GM21529 (cell line): ENCODE measurements at regions not wholly inside any gene's neighbourhood (a gene's known extent, or its start where the extent isn't known, plus 50 kb on each side); places are given as distances from the start of the nearest gene placed in this dataset.

ENCODE experiments used
- ATAC-seq: cut with Tn5 transposase; IDR thresholded peaks from one replicate; pipeline ENCODE4 v1.9.1; 2021; ENCODE audit not compliant: unreplicated experiment

GRCh38 chr6:163915131-163915530 lies 500.6 kb downstream of the QKI start:
- no peak for ATAC-seq

DNA sequence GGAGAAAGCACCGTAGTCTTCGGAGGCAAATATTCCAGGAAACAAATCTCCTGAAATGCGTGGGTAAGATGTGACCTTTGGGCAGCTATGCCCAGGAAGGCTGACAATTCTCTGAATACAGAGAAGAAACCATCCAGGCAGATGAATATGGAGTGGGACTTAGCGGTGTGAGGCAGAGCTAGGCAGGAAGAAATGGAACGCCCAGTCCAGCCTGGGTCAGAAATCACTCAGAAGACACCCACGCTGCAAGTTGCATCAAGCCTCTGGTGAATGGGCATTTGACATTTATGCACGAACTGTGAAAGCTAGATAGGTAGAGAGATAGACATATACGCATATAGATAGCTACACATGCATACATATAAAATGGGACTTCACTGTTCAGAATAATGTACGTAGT lies 498.5 kb downstream of the QKI start:
- ATAC-seq: no peak

DNA sequence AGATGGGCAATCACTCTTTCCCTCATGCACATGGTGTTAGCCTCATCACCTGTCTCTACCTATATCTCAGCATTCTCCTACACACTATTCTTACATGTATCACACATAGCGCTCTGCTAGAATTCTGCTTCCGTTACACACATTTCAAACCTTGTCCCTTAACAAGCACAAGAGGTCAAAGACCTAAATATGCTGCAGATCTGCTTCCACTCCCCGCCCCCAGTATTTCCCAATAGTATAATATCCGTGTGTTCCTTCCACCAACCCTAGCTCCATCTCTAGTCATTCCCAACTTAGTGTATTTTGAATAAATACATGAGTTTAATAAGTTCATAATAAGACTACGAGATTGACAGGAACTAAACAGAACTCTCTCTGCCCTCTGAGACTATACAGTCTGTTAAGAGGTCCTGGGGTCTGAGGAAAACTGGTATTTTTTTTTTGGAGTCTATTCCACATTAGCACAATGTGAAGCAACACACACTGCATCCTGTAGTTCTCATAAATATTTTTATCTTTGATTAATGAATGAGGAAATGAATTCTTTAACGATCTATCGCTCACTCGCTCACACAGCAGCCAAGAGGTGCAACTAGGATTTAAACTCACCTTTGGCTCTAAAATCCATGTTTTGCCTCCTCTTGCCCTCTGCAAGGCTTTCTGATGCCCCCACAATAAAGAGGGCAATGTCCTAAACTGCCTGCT lies 491.6 kb downstream of the QKI start:
- ATAC-seq: no peak

DNA sequence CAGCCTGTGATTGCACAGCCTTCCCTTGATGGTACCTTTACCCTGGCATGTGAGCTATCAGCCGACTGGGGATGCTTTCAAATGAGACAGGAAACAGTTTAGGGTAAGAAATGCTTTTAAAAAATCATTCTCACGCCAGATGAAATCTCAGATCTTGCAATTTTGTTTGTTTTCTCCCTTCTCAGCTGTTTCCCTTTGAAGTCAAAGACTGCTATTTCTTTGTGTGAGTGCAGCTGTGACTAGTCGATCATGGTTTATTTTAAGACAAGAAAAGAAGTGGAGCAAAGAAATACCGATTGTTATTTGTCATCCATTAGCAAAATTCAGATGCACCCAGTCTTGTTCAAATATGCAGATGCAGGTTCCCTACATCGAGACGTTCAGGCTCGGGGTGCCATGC lies 489.7 kb downstream of the QKI start:
- no peak for ATAC-seq

- ATAC-seq: no peak
Measured at GRCh38 chr6:163903541-163903940, 489.0 kb downstream of the QKI start.

GRCh38 chr6:163902993-163903392 lies 488.5 kb downstream of the QKI start:
- no peak for ATAC-seq

DNA sequence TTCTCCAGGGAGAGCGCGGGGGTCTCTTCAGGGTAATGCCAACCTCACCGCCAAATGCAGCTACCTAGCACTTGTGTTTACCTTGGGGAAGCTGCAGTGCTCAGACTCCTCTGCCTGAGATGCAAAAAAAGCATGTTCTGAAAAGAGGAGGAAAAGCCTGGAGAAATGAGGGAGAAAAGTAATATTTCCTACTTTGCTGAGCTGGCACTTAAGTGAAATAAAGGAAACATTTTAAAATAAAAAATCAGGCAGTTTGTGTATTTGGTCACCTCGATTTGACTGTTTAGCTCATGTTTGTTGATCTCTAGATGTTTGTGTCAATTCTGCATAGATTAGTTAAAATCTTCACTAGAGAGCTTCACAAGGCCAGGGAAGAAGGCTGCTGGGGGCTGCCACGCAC lies 487.2 kb downstream of the QKI start:
- no peak for ATAC-seq

DNA sequence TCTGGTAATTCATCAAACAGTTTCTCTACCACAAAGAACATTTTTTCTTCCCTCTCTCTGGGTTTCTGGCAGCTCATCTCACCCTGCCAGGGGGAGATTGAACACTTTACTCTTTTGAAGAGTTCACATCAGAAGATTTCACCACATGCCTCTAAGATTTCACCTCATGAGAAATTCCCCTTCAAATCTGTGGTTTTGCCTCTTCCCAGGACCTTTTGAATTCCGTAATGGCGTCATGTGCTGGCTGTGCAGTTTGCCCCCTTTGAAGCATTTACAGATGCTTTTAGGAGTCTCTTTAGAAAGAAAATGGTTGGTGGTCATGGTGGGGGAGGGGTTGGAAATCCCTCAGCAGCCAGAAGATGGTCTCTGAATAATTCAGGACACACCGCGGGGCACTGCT lies 486.1 kb downstream of the QKI start:
- no peak for ATAC-seq

DNA sequence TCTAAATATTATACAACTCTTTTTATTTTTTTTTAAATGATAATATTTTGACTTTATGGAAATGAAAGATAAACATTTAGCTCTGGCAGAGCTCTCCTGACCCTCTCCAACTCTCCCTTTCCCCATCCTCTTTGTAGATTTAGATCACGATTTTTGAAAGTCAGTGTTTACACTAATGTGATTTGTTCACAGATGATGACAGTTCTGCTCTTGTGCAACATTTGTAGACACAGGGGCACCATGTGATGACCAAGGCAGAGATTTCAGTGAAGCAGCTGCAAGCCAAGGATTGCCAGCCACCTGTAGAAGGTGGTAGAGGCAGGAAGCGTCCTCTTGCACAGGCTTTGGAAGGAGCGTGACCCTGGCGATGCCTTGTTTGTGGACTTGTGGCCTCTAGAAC lies 483.2 kb downstream of the QKI start:
- no peak for ATAC-seq

GRCh38 chr6:163897030-163897429 lies 482.5 kb downstream of the QKI start:
- ATAC-seq: no peak

GRCh38 chr6:163895162-163895561 lies 480.6 kb downstream of the QKI start:
- ATAC-seq: no peak

DNA sequence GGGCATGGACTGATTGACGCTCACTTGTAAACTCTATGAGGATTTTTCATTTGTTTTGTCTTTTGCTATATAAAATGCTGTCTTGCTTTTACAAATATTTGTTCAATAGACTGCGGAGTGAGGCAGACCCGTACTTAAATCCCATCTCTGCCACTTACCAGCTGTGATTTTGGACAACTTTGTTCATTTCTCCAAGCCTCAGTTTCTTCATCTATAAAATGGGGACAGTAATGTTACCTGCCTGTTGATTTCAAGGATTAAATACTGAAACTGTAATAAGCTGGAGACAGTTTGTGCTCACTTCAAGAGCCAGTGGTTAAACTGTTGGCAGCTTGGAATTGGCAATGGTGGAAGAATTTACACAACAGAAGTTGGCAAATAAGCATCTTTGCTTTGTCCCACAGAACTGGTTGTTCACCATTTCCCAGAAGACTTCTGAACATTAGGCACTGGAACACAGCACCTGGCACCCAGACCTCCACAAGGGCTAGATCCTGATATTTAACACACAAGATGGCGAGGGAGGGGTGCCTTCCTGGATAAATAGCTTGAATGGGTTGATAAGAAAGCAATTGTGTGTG lies 479.2 kb downstream of the QKI start:
- no peak for ATAC-seq

DNA sequence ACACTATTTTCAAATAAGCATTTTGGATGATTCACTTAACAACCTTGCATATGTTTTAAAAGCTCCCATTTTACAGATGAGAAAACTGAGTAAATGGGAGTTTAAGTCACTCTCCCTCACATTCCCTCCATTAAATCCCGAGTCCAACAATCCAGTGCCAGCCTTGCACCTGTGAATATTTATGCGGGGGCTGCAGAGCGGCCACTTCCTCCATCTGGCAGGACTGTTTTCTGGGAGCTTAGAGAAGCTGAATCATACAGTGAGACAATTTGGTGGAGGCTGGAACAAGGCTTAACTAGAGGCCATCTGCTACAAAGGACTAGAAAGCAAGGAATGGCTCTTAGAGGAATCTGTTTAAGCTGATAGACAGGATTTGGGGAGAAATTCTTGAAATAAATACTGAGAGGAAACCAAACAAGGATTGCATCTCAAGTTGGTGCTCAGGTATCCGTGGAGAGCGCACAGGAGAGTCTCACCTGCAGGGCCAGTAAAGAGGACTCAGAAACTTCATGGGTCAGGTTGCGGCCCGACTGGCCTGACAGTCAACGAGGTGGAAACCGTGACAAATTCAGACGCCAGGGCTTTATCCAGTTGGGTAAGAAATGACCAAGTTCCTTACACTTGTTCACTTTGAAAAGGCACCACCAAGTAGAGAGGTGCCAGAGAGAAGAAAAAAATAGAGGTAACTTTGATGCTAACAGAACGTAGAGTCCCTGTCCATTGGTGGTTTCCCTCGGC lies 478.5 kb downstream of the QKI start:
- ATAC-seq: no peak

- no peak for ATAC-seq
Measured at GRCh38 chr6:163889904-163890514, 475.5 kb downstream of the QKI start.

- ATAC-seq: no peak
Measured at GRCh38 chr6:163888030-163888819, 473.7 kb downstream of the QKI start.

- ATAC-seq: no peak
Measured at GRCh38 chr6:163886428-163886827, 471.9 kb downstream of the QKI start.

- no peak for ATAC-seq
Measured at GRCh38 chr6:163883984-163884383, 469.5 kb downstream of the QKI start.

DNA sequence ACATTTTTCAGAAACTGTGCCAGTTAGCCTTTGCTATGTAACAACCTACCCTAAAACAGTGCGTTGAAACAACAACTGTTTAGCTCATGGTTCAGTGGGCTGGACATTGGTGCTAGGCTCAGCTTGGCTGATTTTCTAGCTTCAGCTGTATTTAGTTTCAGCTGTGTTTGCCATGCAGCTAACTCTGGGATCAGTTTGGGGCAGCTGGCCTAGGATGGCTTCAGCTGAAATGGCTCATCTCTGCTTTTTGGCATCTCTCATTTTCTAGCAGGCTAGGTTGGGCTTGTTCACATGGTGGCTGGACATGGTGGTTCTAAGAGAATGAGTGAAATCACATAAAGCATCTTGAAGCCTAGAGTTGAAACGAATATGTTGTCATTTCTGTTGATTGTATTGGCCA lies 464.2 kb downstream of the QKI start:
- no peak for ATAC-seq

DNA sequence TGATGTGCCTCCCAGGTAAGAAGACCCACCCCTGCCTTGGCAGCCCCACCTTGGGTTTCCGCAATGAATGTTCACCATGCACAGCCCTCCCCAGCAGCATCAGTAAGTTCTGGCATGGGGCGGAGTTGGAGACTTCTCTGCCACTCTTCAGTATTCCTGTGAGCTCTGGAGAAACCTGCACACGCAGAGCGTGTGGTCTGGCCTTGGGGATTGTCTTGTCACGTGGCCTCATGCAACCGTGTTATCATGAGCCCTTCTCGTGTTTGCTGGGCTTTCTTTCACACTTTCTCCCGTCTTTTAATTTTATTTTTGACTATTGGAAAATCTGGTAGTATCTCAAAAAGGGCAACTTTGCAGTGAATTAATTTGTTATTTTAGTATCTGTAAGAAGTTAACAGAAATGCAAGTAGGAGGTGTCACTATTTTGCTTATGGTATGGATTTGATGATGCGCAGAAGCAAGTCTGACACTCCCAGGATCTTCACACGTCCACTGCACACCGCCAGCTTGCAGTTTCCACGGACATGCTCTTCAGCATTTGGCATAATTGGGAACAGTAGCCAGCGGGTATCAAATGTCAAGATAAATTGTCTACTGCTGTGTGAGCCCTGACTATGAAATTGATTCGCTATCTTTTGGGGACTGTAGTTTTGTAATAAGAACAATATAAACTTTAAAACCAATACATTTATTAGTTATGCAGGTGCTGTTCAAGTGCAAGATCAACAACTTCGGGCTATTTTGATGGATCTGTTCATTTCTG lies 463.5 kb downstream of the QKI start:
- no peak for ATAC-seq

GRCh38 chr6:163876391-163876790 lies 461.9 kb downstream of the QKI start:
- ATAC-seq: no peak
